ENCODE measurements at regions not wholly inside any gene's neighbourhood (a gene's known extent, or its start where the extent isn't known, plus 50 kb on each side); places are given as distances from the start of the nearest gene placed in this dataset.

GRCh38 chr6:112659912-112660311 is 312.8 kb downstream of the RFPL4B start:
- Histone ChIP-seq H3F3A (replicated peaks; ENCODE audit: insufficient read depth) (no peaks in the 10 kb centered on the region), H4K20me1 (ENCODE audit: insufficient read depth) (no peaks in the 10 kb centered on the region), H3K4me1 (ENCODE audit: control insufficient read depth in 1 of 2, insufficient read depth in 2 of 2, low read depth in 1 of 2, low read length in 1 of 2) (no peaks in the 10 kb centered on the region), H3K9me2 (no peaks in the 10 kb centered on the region), H3K27ac (ENCODE audit: low read depth in 2 of 2, low read length in 1 of 2) (no peak overlapping the region), H3K79me2 (ENCODE audit: insufficient read depth) (no peaks in the 10 kb centered on the region), H2AFZ (ENCODE audit: low read depth) (no peak overlapping the region), H3K4me2 (no peak overlapping the region), H3K27me3 (ENCODE audit: insufficient read depth) (no peaks in the 10 kb centered on the region), H3K36me3 (replicated peaks in 1 of 2; ENCODE audit: control insufficient read depth in 1 of 2, insufficient read depth in 2 of 2, low read length in 1 of 2) (no peaks in the 10 kb centered on the region), H3K9ac (no peak overlapping the region), H3K4me3 (ENCODE audit: low read depth in 2 of 2, low read length in 1 of 2) (no peak overlapping the region), H3K9me3 (peaks cover 4% of the 10 kb centered on the region; the same call in 1 of the 2 replicates)
- POLR2A ChIA-PET: no interaction called here
- DNase-seq: no peak
- TF ChIP-seq PBX3 (IDR thresholded peaks at IDR 0.05) (no peak), EZH2phosphoT487 (IDR thresholded peaks at IDR 0.05; ENCODE audit: borderline replicate concordance, low read depth) (no peak), USF2 (IDR thresholded peaks at IDR 0.05; ENCODE audit: borderline replicate concordance, low read depth, low read length) (no peak), MEF2A (IDR thresholded peaks at IDR 0.05; ENCODE audit: borderline replicate concordance, low read depth) (no peak), TAF1 (IDR thresholded peaks at IDR 0.05; ENCODE audit: borderline replicate concordance, low read depth, low read length) (no peak), JUND (IDR thresholded peaks at IDR 0.05) (no peak), FOXJ3 (CRISPR knock-in tag; IDR thresholded peaks at IDR 0.05) (no peak), NRF1 (IDR thresholded peaks at IDR 0.05; ENCODE audit: low read depth, low read length) (no peak)
- CTCF ChIA-PET: no interaction called here

GRCh38 chr6:112660626-112661025 is 313.5 kb downstream of the RFPL4B start:
- POLR2A ChIA-PET: no interaction called here
- no peak overlapping the region for H3K4me2 ChIP-seq
- no peaks in the 10 kb centered on the region for H3K79me2 ChIP-seq (ENCODE audit: insufficient read depth)
- H3F3A ChIP-seq (replicated peaks; ENCODE audit: insufficient read depth): no peaks in the 10 kb centered on the region
- no peaks in the 10 kb centered on the region for H3K36me3 ChIP-seq (replicated peaks in 1 of 2; ENCODE audit: control insufficient read depth in 1 of 2, insufficient read depth in 2 of 2, low read length in 1 of 2)
- H3K9me3 ChIP-seq: peaks cover 4% of the 10 kb centered on the region; the same call in 1 of the 2 replicates
- no peak overlapping the region for H3K27ac ChIP-seq (ENCODE audit: low read depth in 2 of 2, low read length in 1 of 2)
- no peaks in the 10 kb centered on the region for H4K20me1 ChIP-seq (ENCODE audit: insufficient read depth)
- H3K9me2 ChIP-seq: no peaks in the 10 kb centered on the region
- H3K27me3 ChIP-seq (ENCODE audit: insufficient read depth): no peaks in the 10 kb centered on the region
- H3K4me3 ChIP-seq (ENCODE audit: low read depth in 2 of 2, low read length in 1 of 2): no peak overlapping the region
- WGBS (ENCODE audit: low lambda C conversion rate): 69% methylated on average over 2 of the region's 2 CpGs
- CTCF ChIA-PET: no interaction called here
- H3K9ac ChIP-seq: no peak overlapping the region
- DNase-seq: no peak
- peaks cover 0 to 4% of the 10 kb centered on the region in 2 experiments; a peak in 2 of 4 replicates for H3K4me1 ChIP-seq (ENCODE audit: control insufficient read depth in 1 of 2, insufficient read depth in 2 of 2, low read depth in 1 of 2, low read length in 1 of 2)
- no peak overlapping the region for H2AFZ ChIP-seq (ENCODE audit: low read depth)
- TF ChIP-seq TAF1 (IDR thresholded peaks at IDR 0.05; ENCODE audit: borderline replicate concordance, low read depth, low read length) (no peak), POLR2AphosphoS5 (IDR thresholded peaks at IDR 0.05; ENCODE audit: low read depth, low read length) (no peak), RXRA (IDR thresholded peaks at IDR 0.05; ENCODE audit: borderline replicate concordance, low read depth) (no peak), USF2 (IDR thresholded peaks at IDR 0.05; ENCODE audit: borderline replicate concordance, low read depth, low read length) (no peak), JUND (IDR thresholded peaks at IDR 0.05) (no peak), GATA2 (CRISPR knock-in tag; IDR thresholded peaks at IDR 0.05) (no peak), GABPA (IDR thresholded peaks at IDR 0.05; ENCODE audit: low read depth) (no peak), FOXM1 (IDR thresholded peaks at IDR 0.05; ENCODE audit: low read depth) (no peak), SIN3A (IDR thresholded peaks at IDR 0.05; ENCODE audit: borderline replicate concordance, low read depth, low read length) (no peak), REST (IDR thresholded peaks at IDR 0.05; ENCODE audit: low read depth, low read length) (no peak), TCF12 (IDR thresholded peaks at IDR 0.05) (no peak), CHD2 (IDR thresholded peaks at IDR 0.05; ENCODE audit: low read length, partially characterized antibody) (no peak), NRF1 (IDR thresholded peaks at IDR 0.05; ENCODE audit: low read depth, low read length) (no peak), FOSL2 (IDR thresholded peaks at IDR 0.05; ENCODE audit: borderline replicate concordance, low read depth) (no peak), TEAD4 (IDR thresholded peaks at IDR 0.05; ENCODE audit: borderline replicate concordance, insufficient read depth) (no peak), MAX (IDR thresholded peaks at IDR 0.05; ENCODE audit: low read depth) (no peak), IRF3 (IDR thresholded peaks at IDR 0.05; ENCODE audit: low read depth, low read length) (no peak)

All from SK-N-SH (cell line).